Neuron (in vitro differentiated cells): ENCODE measurements at regions not wholly inside any gene's neighbourhood (a gene's known extent, or its start where the extent isn't known, plus 50 kb on each side); places are given as distances from the start of the nearest gene placed in this dataset.

Experiments
- H2AFZ ChIP-seq: one replicate; pipeline ENCODE4 v1.6.1; 2013; ENCODE audit warnings: low read depth, mild to moderate bottlenecking, inconsistent platforms, low read length, moderate library complexity
- H3K27me3 ChIP-seq: one replicate; pipeline ENCODE4 v1.6.1; 2013; ENCODE audit warnings: low read length; ENCODE audit not compliant: insufficient read depth
- H3K36me3 ChIP-seq: one replicate; pipeline ENCODE4 v1.6.1; 2013; ENCODE audit warnings: low read length; ENCODE audit not compliant: insufficient read depth
- H3K4me1 ChIP-seq: one replicate; pipeline ENCODE4 v1.6.1; 2013; ENCODE audit warnings: low read length; ENCODE audit not compliant: insufficient read depth
- H3K4me3 ChIP-seq: 2 replicates; pipeline ENCODE4 v1.5.1; 2013; ENCODE audit warnings: mild to moderate bottlenecking, low read length, moderate library complexity
- H3K9me3 ChIP-seq: one replicate; pipeline ENCODE4 v1.6.1; 2013; ENCODE audit warnings: low read length

GRCh38 chr18:56036741-56037140 lies 448.7 kb upstream of the TCF4 start:
- Histone ChIP-seq H3K36me3 (no peaks in the 10 kb centered on the region), H3K27me3 (no peaks in the 10 kb centered on the region), H2AFZ (no peak overlapping the region), H3K4me1 (peaks cover 7% of the 10 kb centered on the region), H3K4me3 (no peak overlapping the region), H3K9me3 (peaks cover 4% of the 10 kb centered on the region)

DNA sequence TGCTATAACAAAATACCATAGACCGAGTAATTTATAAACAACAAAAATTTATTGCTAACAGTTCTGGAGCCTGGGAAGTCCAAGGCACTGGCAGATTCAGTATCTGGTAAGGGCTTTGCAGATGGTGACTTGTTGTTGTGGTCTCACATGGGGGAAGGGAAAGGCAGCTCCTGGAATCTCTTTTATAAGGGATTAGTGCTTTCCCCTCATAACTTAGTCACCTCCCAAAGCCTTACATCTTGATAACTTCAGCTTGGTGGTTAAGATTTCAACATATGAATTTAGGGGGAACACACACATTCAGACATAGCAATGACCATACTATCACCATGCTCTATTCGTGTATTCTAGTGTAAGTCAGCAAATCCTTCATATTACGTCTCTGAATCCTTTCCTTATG lies 447.6 kb upstream of the TCF4 start:
- Histone ChIP-seq H3K27me3 (no peaks in the 10 kb centered on the region), H3K9me3 (peaks cover 4% of the 10 kb centered on the region), H3K4me3 (no peak overlapping the region), H3K36me3 (no peaks in the 10 kb centered on the region), H2AFZ (no peak overlapping the region), H3K4me1 (peaks cover 7% of the 10 kb centered on the region)

DNA sequence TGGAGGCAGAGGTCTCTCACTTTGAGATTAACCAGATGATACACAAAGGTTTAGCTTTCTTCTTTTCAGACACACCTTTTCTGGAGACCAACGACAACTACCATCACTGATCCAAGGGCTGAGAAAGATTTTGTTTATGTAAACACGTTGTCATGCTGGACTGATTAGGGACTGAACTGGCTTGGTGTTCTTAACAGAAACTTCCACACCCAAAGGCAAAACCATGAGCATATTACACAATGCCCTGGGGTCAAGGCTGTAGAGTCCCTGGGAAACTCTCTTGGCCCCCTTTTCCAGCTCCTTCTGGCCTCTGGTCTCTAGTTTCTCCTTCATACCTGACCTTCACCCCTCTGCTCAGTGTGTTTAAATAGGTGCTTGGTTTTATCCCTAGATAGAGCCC lies 447.0 kb upstream of the TCF4 start:
- Histone ChIP-seq H3K9me3 (peaks cover 4% of the 10 kb centered on the region), H2AFZ (no peak overlapping the region), H3K4me3 (no peak overlapping the region), H3K4me1 (peaks cover 7% of the 10 kb centered on the region), H3K36me3 (no peaks in the 10 kb centered on the region), H3K27me3 (no peaks in the 10 kb centered on the region)

GRCh38 chr18:56030060-56030459 lies 442.1 kb upstream of the TCF4 start:
- Histone ChIP-seq H3K36me3 (no peaks in the 10 kb centered on the region), H3K9me3 (peaks cover 4% of the 10 kb centered on the region), H3K4me3 (no peak overlapping the region), H2AFZ (no peak overlapping the region), H3K27me3 (no peaks in the 10 kb centered on the region), H3K4me1 (no peaks in the 10 kb centered on the region)

DNA sequence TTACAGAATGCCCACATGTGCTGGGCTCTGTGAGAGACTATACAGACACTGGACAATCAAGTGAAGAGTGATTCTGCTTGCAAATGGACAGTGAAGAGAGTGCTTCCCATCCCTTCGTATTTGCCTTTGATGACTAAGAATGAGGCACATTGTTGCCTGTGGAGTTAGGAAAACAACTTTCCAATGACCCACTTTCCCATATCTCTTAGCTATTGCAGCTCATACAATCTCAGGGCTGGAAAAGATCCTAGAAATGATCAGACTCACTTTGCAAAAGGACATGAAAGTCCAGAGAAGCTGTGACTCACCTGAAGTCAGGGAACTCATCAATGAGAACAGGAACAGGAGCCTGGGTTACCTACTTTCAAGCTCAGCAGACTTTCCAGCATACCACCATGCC lies 440.5 kb upstream of the TCF4 start:
- Histone ChIP-seq H3K36me3 (no peaks in the 10 kb centered on the region), H2AFZ (no peak overlapping the region), H3K4me3 (no peak overlapping the region), H3K4me1 (no peaks in the 10 kb centered on the region), H3K9me3 (peaks cover 4% of the 10 kb centered on the region), H3K27me3 (no peaks in the 10 kb centered on the region)

DNA sequence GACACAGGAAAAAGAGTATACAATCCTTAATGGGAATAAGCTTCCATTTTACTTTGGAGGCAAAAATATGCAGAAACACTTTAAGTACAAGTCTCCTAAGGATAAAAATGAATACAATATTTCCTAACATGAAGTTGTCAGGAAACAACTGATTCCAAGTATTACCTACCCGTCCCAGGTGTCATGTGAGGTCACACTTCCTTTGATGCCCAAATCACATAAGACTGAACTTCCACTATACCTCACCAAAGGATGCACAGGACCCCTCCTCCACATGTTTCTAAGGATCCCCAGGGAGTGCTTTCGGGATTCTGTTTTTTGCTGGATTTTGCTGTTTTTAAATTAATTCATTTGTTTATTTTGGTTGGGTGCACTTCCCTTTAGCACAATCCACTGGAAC lies 438.5 kb upstream of the TCF4 start:
- no peaks in the 10 kb centered on the region for H3K27me3 ChIP-seq
- H3K4me3 ChIP-seq, result no peak overlapping the region
- H3K9me3 ChIP-seq, result no peaks in the 10 kb centered on the region
- no peaks in the 10 kb centered on the region for H3K4me1 ChIP-seq
- H3K36me3 ChIP-seq, result no peaks in the 10 kb centered on the region
- no peak overlapping the region for H2AFZ ChIP-seq

- Histone ChIP-seq H3K27me3 (no peaks in the 10 kb centered on the region), H2AFZ (no peak overlapping the region), H3K36me3 (no peaks in the 10 kb centered on the region), H3K4me3 (no peak overlapping the region), H3K4me1 (no peaks in the 10 kb centered on the region), H3K9me3 (no peaks in the 10 kb centered on the region)
Observed at GRCh38 chr18:56021809-56022195, 433.8 kb upstream of the TCF4 start.

DNA sequence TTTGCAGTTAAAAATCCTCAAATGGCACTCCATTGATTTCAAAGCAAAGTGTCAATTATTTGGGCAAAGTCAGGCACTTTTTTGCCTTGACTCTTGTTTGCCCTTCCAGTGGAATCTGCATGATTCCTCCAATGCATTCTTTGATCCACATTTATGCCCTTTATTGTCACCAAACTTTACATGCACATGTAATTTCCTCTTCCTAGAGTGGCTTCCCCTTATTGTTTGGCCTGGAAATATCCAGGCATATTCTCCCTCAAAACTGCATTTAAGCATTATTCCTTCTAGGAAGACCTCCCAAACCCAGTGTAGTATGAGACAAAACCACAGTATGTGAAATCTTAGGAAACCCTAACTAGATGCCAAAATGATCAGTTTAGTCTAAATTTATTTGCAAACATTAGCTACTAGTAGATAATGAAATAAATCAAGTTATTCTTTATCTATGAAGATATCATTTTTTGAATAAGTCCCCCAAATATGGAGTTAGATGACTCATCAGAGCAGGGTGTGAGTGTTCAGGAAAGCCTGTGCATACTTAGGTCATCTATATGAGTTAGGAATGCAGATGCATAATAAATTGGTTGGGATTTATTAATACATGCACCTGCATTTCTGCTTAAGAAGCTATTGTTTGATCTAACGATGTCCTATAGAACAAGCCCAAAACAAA lies 433.3 kb upstream of the TCF4 start:
- H3K27me3 ChIP-seq, result no peaks in the 10 kb centered on the region
- no peaks in the 10 kb centered on the region for H3K9me3 ChIP-seq
- no peak overlapping the region for H3K4me3 ChIP-seq
- no peak overlapping the region for H2AFZ ChIP-seq
- no peaks in the 10 kb centered on the region for H3K36me3 ChIP-seq
- H3K4me1 ChIP-seq, result no peaks in the 10 kb centered on the region

DNA sequence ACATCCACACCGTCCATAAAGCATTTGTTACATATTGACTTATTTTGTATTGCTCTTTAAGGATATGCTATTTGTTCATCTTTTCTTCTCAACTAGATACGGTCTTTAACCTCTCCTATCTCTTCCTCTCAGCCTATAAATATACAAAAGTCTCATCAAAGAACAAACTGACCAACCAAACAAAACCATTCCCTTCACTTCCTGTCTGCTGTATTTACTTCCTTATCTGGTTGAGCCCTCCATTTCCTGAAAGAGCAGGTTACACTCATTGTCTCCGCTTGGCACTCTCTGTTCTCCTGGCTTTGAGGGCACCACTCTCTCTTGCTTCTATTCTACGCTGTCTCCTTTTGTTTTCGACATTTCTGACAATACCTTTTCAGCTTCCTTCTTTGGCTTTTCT lies 431.9 kb upstream of the TCF4 start:
- Histone ChIP-seq H3K36me3 (no peaks in the 10 kb centered on the region), H2AFZ (no peak overlapping the region), H3K4me3 (no peak overlapping the region), H3K27me3 (no peaks in the 10 kb centered on the region), H3K9me3 (no peaks in the 10 kb centered on the region), H3K4me1 (no peaks in the 10 kb centered on the region)

- Histone ChIP-seq H3K4me3 (no peak overlapping the region), H3K36me3 (no peaks in the 10 kb centered on the region), H3K9me3 (no peaks in the 10 kb centered on the region), H3K4me1 (no peaks in the 10 kb centered on the region), H2AFZ (no peak overlapping the region), H3K27me3 (no peaks in the 10 kb centered on the region)
Observed at GRCh38 chr18:56019156-56019555, 431.2 kb upstream of the TCF4 start.

DNA sequence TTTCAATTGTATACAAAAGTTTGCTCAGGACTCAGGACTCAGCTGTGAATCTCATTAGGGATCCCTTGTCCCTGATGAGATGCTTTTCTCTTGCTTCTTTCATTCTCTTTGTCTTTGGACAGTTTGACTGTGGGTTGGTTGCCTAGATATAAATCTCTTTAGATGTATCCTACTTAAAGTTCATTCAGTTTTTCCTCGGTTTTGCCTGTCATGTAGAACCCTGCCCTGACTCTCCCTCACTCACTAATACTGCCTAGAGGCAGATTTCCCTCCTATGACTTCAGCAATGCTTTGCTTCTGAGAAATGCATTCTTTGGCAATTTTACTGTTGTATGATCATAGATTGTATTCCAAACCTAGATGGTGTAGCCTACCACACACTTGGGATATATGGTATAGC lies 421.4 kb upstream of the TCF4 start:
- Histone ChIP-seq H3K9me3 (no peaks in the 10 kb centered on the region), H3K27me3 (no peaks in the 10 kb centered on the region), H3K4me3 (no peak overlapping the region), H3K36me3 (no peaks in the 10 kb centered on the region), H3K4me1 (peaks cover 3% of the 10 kb centered on the region), H2AFZ (no peak overlapping the region)

GRCh38 chr18:56003720-56004088 lies 415.7 kb upstream of the TCF4 start:
- Histone ChIP-seq H3K27me3 (no peaks in the 10 kb centered on the region), H3K4me3 (no peak overlapping the region), H2AFZ (no peak overlapping the region), H3K4me1 (peaks cover 24% of the 10 kb centered on the region), H3K9me3 (no peaks in the 10 kb centered on the region), H3K36me3 (no peaks in the 10 kb centered on the region)

- no peaks in the 10 kb centered on the region for H3K36me3 ChIP-seq
- H3K27me3 ChIP-seq, result no peaks in the 10 kb centered on the region
- peaks cover 30% of the 10 kb centered on the region for H3K4me1 ChIP-seq
- no peak overlapping the region for H2AFZ ChIP-seq
- no peaks in the 10 kb centered on the region for H3K9me3 ChIP-seq
- no peak overlapping the region for H3K4me3 ChIP-seq
Observed at GRCh38 chr18:56003009-56003719, 415.2 kb upstream of the TCF4 start.

- Histone ChIP-seq H3K36me3 (no peaks in the 10 kb centered on the region), H3K27me3 (no peaks in the 10 kb centered on the region), H3K9me3 (no peaks in the 10 kb centered on the region), H3K4me1 (peaks cover 38% of the 10 kb centered on the region), H2AFZ (no peak overlapping the region), H3K4me3 (no peak overlapping the region)
Observed at GRCh38 chr18:56001576-56001975, 413.6 kb upstream of the TCF4 start.
